Neural progenitor cell (in vitro differentiated cells): ENCODE measurements at regions not wholly inside any gene's neighbourhood (a gene's known extent, or its start where the extent isn't known, plus 50 kb on each side); places are given as distances from the start of the nearest gene placed in this dataset.

ENCODE experiments used
- DNase-seq: peaks from one replicate; pipeline ENCODE4 v3.0.0-alpha.2; 2016; ENCODE audit warnings: low spot score
- H2AFZ ChIP-seq: fragments of 200-600 bp; sonication (generic); replicated peaks from 2 replicates; pipeline ENCODE4 v1.6.1; 2016; ENCODE audit warnings: antibody characterized with exemption
- H3F3A ChIP-seq: fragments of 200-600 bp; sonication (generic); 2 replicates; pipeline ENCODE4 v1.6.1; 2016; ENCODE audit warnings: antibody characterized with exemption, low read depth
- H3K27ac ChIP-seq: fragments of 200-600 bp; sonication (generic); 2 replicates; pipeline ENCODE4 v1.5.1; 2016; ENCODE audit warnings: mild to moderate bottlenecking
- H3K27me3 ChIP-seq: fragments of 200-600 bp; sonication (generic); 2 replicates; pipeline ENCODE4 v1.6.1; 2016; ENCODE audit warnings: mild to moderate bottlenecking, moderate library complexity
- H3K36me3 ChIP-seq: fragments of 200-600 bp; sonication (generic); 2 replicates; pipeline ENCODE4 v1.5.1; 2016
- H3K4me1 ChIP-seq: fragments of 200-600 bp; sonication (generic); 2 replicates; pipeline ENCODE4 v1.6.1; 2016; ENCODE audit warnings: mixed run types
- H3K4me2 ChIP-seq: fragments of 200-600 bp; sonication (generic); 2 replicates; pipeline ENCODE4 v1.6.1; 2016
- H3K4me3 ChIP-seq: fragments of 200-600 bp; sonication (generic); 2 replicates; pipeline ENCODE4 v1.5.1; 2016
- H3K79me2 ChIP-seq: fragments of 200-600 bp; sonication (generic); 2 replicates; pipeline ENCODE4 v1.6.1; 2016; ENCODE audit warnings: low read depth
- H3K9ac ChIP-seq: fragments of 200-600 bp; sonication (generic); 2 replicates; pipeline ENCODE4 v1.6.1; 2016
- H3K9me3 ChIP-seq: fragments of 200-600 bp; sonication (generic); 2 replicates; pipeline ENCODE4 v1.5.1; 2016; ENCODE audit warnings: low read depth
- H4K20me1 ChIP-seq: fragments of 200-600 bp; sonication (generic); 2 replicates; pipeline ENCODE4 v1.6.1; 2016; ENCODE audit warnings: low read depth
- H3K27ac Mint-ChIP-seq: 3 replicates; pipeline ENCODE4 v1.8.0; 2021; ENCODE audit warnings: mixed read lengths
- H3K27me3 Mint-ChIP-seq: 2 replicates; pipeline ENCODE4 v1.8.0; 2022; ENCODE audit warnings: low read depth, mild to moderate bottlenecking, inconsistent platforms, moderate library complexity, mixed read lengths; ENCODE audit not compliant: insufficient read depth
- H3K36me3 Mint-ChIP-seq: 3 replicates; pipeline ENCODE4 v1.8.0; 2021; ENCODE audit warnings: mixed read lengths
- H3K4me1 Mint-ChIP-seq: 3 replicates; pipeline ENCODE4 v1.8.0; 2021; ENCODE audit warnings: mixed read lengths
- H3K4me3 Mint-ChIP-seq: 3 replicates; pipeline ENCODE4 v1.8.0; 2021; ENCODE audit warnings: mild to moderate bottlenecking, moderate library complexity, mixed read lengths
- H3K9me3 Mint-ChIP-seq: 3 replicates; pipeline ENCODE4 v1.8.0; 2020; ENCODE audit warnings: mixed read lengths
- EZH2 ChIP-seq: fragments of 200-600 bp; sonication (generic); IDR thresholded peaks from 2 replicates; pipeline ENCODE4 v1.6.1; 2017; ENCODE audit warnings: antibody characterized with exemption, mild to moderate bottlenecking, moderate library complexity
- EZH2phosphoT487 ChIP-seq: fragments of 200-600 bp; sonication (generic); IDR thresholded peaks from 2 replicates; pipeline ENCODE4 v1.6.1; 2017; ENCODE audit warnings: antibody characterized with exemption
- TF ChIP-seq, protein P1 (sequence below): fragments of 200-600 bp; sonication (generic); IDR thresholded peaks from 2 replicates; pipeline ENCODE4 v1.5.1; 2017; ENCODE audit warnings: antibody characterized with exemption, mild to moderate bottlenecking

GRCh38 chr6:170201361-170201760, 89.5 kb downstream of the DLL1 start:
- H3K79me2 ChIP-seq = no peaks in the 10 kb centered on the region
- no peak overlapping the region for H3K9ac ChIP-seq
- H3K27me3 ChIP-seq = no peaks in the 10 kb centered on the region
- Mint-ChIP-seq H3K27ac (no peak overlapping the region), H3K4me3 (no peak overlapping the region), H3K4me1 (peaks cover 11% of the 10 kb centered on the region), H3K36me3 (no peaks in the 10 kb centered on the region), H3K27me3 (peaks cover 6% of the 10 kb centered on the region), H3K9me3 (peaks cover 9% of the 10 kb centered on the region)
- no peak for DNase-seq
- H3K27ac ChIP-seq = no peak overlapping the region
- no peak overlapping the region for H3K4me3 ChIP-seq
- no peaks in the 10 kb centered on the region for H4K20me1 ChIP-seq
- no peaks in the 10 kb centered on the region for H3F3A ChIP-seq
- H2AFZ ChIP-seq = no peak overlapping the region
- H3K36me3 ChIP-seq = no peaks in the 10 kb centered on the region
- no peak overlapping the region for H3K4me2 ChIP-seq
- no peaks in the 10 kb centered on the region for H3K4me1 ChIP-seq
- no peak for TF ChIP-seq EZH2phosphoT487
- no peak for TF ChIP-seq EZH2
- TF ChIP-seq, protein P1, sequence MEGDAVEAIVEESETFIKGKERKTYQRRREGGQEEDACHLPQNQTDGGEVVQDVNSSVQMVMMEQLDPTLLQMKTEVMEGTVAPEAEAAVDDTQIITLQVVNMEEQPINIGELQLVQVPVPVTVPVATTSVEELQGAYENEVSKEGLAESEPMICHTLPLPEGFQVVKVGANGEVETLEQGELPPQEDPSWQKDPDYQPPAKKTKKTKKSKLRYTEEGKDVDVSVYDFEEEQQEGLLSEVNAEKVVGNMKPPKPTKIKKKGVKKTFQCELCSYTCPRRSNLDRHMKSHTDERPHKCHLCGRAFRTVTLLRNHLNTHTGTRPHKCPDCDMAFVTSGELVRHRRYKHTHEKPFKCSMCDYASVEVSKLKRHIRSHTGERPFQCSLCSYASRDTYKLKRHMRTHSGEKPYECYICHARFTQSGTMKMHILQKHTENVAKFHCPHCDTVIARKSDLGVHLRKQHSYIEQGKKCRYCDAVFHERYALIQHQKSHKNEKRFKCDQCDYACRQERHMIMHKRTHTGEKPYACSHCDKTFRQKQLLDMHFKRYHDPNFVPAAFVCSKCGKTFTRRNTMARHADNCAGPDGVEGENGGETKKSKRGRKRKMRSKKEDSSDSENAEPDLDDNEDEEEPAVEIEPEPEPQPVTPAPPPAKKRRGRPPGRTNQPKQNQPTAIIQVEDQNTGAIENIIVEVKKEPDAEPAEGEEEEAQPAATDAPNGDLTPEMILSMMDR = no peak
- no peaks in the 10 kb centered on the region for H3K9me3 ChIP-seq

DNA sequence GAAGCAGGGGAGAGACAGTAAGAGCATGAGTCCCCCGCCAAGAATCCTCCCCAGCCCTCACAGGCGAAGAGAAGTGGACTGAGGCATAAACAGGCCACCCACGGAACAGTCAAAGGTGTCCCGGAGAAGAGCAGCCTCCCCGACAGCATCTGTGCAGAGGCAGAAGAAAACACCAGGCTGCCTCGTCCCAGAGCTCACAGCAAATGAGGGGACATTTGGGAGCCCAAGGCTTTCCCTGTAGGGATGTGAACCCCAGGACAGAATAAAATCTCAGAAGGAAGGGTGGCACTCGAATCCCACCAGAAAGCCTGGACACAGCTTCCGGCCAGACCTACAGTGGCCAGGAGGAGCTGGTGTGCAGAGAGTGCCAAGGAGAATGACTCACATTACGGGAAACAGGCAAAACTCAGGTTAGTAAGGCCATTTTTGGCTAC, 90.4 kb downstream of the DLL1 start:
- Mint-ChIP-seq H3K27me3 (peaks cover 2% of the 10 kb centered on the region), H3K9me3 (peaks cover 17% of the 10 kb centered on the region), H3K4me1 (peaks cover 6% of the 10 kb centered on the region), H3K27ac (no peak overlapping the region), H3K4me3 (no peak overlapping the region), H3K36me3 (no peaks in the 10 kb centered on the region)
- Histone ChIP-seq H3K4me2 (no peak overlapping the region), H3K27me3 (no peaks in the 10 kb centered on the region), H3K27ac (no peak overlapping the region), H3K36me3 (no peaks in the 10 kb centered on the region), H3F3A (no peaks in the 10 kb centered on the region), H4K20me1 (no peaks in the 10 kb centered on the region), H2AFZ (no peak overlapping the region), H3K9ac (no peak overlapping the region), H3K9me3 (peaks cover 5% of the 10 kb centered on the region), H3K79me2 (no peaks in the 10 kb centered on the region), H3K4me3 (no peak overlapping the region), H3K4me1 (no peaks in the 10 kb centered on the region)
- TF ChIP-seq, protein P1 = no peak
- TF ChIP-seq EZH2phosphoT487 = no peak
- TF ChIP-seq EZH2 = no peak
- DNase-seq = no peak

GRCh38 chr6:170199716-170200115, 91.2 kb downstream of the DLL1 start:
- H3K4me2 ChIP-seq = no peak overlapping the region
- no peaks in the 10 kb centered on the region for H4K20me1 ChIP-seq
- Mint-ChIP-seq H3K9me3 (peaks cover 22% of the 10 kb centered on the region), H3K27me3 (peaks cover 2% of the 10 kb centered on the region), H3K4me1 (peaks cover 6% of the 10 kb centered on the region), H3K27ac (no peak overlapping the region), H3K36me3 (no peaks in the 10 kb centered on the region), H3K4me3 (no peak overlapping the region)
- H3K9me3 ChIP-seq = peaks cover 12% of the 10 kb centered on the region
- no peak overlapping the region for H3K9ac ChIP-seq
- no peak overlapping the region for H3K27ac ChIP-seq
- no peak overlapping the region for H3K4me3 ChIP-seq
- H2AFZ ChIP-seq = no peak overlapping the region
- H3K79me2 ChIP-seq = no peaks in the 10 kb centered on the region
- no peaks in the 10 kb centered on the region for H3F3A ChIP-seq
- TF ChIP-seq EZH2 (no peak), EZH2phosphoT487 (no peak)
- TF ChIP-seq, protein P1 = no peak
- no peaks in the 10 kb centered on the region for H3K27me3 ChIP-seq
- H3K36me3 ChIP-seq = no peaks in the 10 kb centered on the region
- DNase-seq = no peak
- H3K4me1 ChIP-seq = no peaks in the 10 kb centered on the region

DNA sequence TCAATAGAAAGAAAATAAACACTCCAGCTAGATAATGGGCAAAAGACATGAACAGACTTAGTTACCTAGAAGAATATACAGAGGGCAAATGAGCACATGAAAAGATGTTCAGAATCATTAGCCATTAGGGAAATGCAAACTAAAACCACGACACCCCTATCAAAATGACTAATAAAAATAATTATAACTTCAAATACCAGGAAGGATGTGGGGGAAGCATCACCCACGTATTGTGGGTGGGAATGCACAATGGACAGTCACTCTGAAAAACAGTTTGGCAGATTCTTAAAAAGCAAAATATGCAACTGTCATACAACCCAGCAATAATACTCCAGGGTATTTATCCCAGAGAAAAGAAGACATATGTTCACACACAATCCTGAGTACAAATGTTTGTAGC, 92.6 kb downstream of the DLL1 start:
- Histone ChIP-seq H4K20me1 (no peaks in the 10 kb centered on the region), H3K4me1 (no peaks in the 10 kb centered on the region), H3K27ac (no peak overlapping the region), H3K9ac (no peak overlapping the region), H3K4me2 (no peak overlapping the region), H3K36me3 (no peaks in the 10 kb centered on the region), H3K27me3 (no peaks in the 10 kb centered on the region), H2AFZ (no peak overlapping the region), H3K79me2 (no peaks in the 10 kb centered on the region), H3F3A (no peaks in the 10 kb centered on the region), H3K4me3 (no peak overlapping the region), H3K9me3 (peaks cover 12% of the 10 kb centered on the region)
- Mint-ChIP-seq H3K9me3 (peaks cover 32% of the 10 kb centered on the region), H3K27me3 (peaks cover 4% of the 10 kb centered on the region), H3K36me3 (no peaks in the 10 kb centered on the region), H3K4me3 (no peak overlapping the region), H3K27ac (no peak overlapping the region), H3K4me1 (peaks cover 6% of the 10 kb centered on the region)
- no peak for TF ChIP-seq EZH2phosphoT487
- TF ChIP-seq, protein P1 = no peak
- TF ChIP-seq EZH2 = no peak
- no peak for DNase-seq
